ENCODE measurements at regions not wholly inside any gene's neighbourhood (a gene's known extent, or its start where the extent isn't known, plus 50 kb on each side); places are given as distances from the start of the nearest gene placed in this dataset.
"Not testable (repeated sequence)": the region's sequence is repeated elsewhere in the genome, so short reads cannot be mapped to it uniquely, and the experiment has no call there.

GRCh38 chr5:5781335-5781734 is 358.9 kb downstream of the ICE1 start:
- DNase-seq (ENCODE audit: low read depth in 3 of 3, low spot score in 2 of 3) = no peak

GRCh38 chr5:5780253-5780652 is 357.8 kb downstream of the ICE1 start:
- DNase-seq (ENCODE audit: low read depth in 3 of 3, low spot score in 2 of 3) = no peak

GRCh38 chr5:5777013-5777412 is 354.5 kb downstream of the ICE1 start:
- DNase-seq (ENCODE audit: low read depth in 3 of 3, low spot score in 2 of 3) = no peak

GRCh38 chr5:5772202-5772601 is 349.7 kb downstream of the ICE1 start:
- no peak for DNase-seq (ENCODE audit: low read depth in 3 of 3, low spot score in 2 of 3)

- DNase-seq (ENCODE audit: low read depth in 3 of 3, low spot score in 2 of 3) = no peak
Measured at GRCh38 chr5:5770825-5771224, 348.3 kb downstream of the ICE1 start.

- DNase-seq (ENCODE audit: low read depth in 3 of 3, low spot score in 2 of 3) = no peak
Measured at GRCh38 chr5:5767286-5767928, 344.9 kb downstream of the ICE1 start.

- DNase-seq (ENCODE audit: low read depth in 3 of 3, low spot score in 2 of 3) = no peak
Measured at GRCh38 chr5:5765066-5765850, 342.8 kb downstream of the ICE1 start.

- no peak for DNase-seq (ENCODE audit: low read depth in 3 of 3, low spot score in 2 of 3)
Measured at GRCh38 chr5:5764246-5764645, 341.8 kb downstream of the ICE1 start.

- DNase-seq (ENCODE audit: low read depth in 3 of 3, low spot score in 2 of 3) = no peak
Measured at GRCh38 chr5:5756762-5757161, 334.3 kb downstream of the ICE1 start.

GRCh38 chr5:5755888-5756287 is 333.4 kb downstream of the ICE1 start:
- no peak for DNase-seq (ENCODE audit: low read depth in 3 of 3, low spot score in 2 of 3)

- no peak for DNase-seq (ENCODE audit: low read depth in 3 of 3, low spot score in 2 of 3)
Measured at GRCh38 chr5:5752844-5753243, 330.4 kb downstream of the ICE1 start.

GRCh38 chr5:5751987-5752386 is 329.5 kb downstream of the ICE1 start:
- DNase-seq (ENCODE audit: low read depth in 3 of 3, low spot score in 2 of 3) = no peak

GRCh38 chr5:5751498-5751897 is 329.0 kb downstream of the ICE1 start:
- DNase-seq (ENCODE audit: low read depth in 3 of 3, low spot score in 2 of 3) = no peak

GRCh38 chr5:5741418-5741817 is 318.9 kb downstream of the ICE1 start:
- no peak for DNase-seq (ENCODE audit: low read depth in 3 of 3, low spot score in 2 of 3)

- DNase-seq (ENCODE audit: low read depth in 3 of 3, low spot score in 2 of 3) = no peak
Measured at GRCh38 chr5:5739490-5739945, 317.0 kb downstream of the ICE1 start.

- DNase-seq (ENCODE audit: low read depth in 3 of 3, low spot score in 2 of 3) = no peak
Measured at GRCh38 chr5:5738797-5739489, 316.5 kb downstream of the ICE1 start.

- DNase-seq (ENCODE audit: low read depth in 3 of 3, low spot score in 2 of 3) = no peak
Measured at GRCh38 chr5:5736007-5736406, 313.5 kb downstream of the ICE1 start.

- DNase-seq (ENCODE audit: low read depth in 3 of 3, low spot score in 2 of 3) = not testable (repeated sequence)
Measured at GRCh38 chr5:5733058-5733457, 310.6 kb downstream of the ICE1 start.

- no peak for DNase-seq (ENCODE audit: low read depth in 3 of 3, low spot score in 2 of 3)
Measured at GRCh38 chr5:5726401-5726800, 303.9 kb downstream of the ICE1 start.

GRCh38 chr5:5721881-5722280 is 299.4 kb downstream of the ICE1 start:
- no peak for DNase-seq (ENCODE audit: low read depth in 3 of 3, low spot score in 2 of 3)

- DNase-seq (ENCODE audit: low read depth in 3 of 3, low spot score in 2 of 3) = no peak
Measured at GRCh38 chr5:5719292-5719691, 296.8 kb downstream of the ICE1 start.

GRCh38 chr5:5716665-5717064 is 294.2 kb downstream of the ICE1 start:
- DNase-seq (ENCODE audit: low read depth in 3 of 3, low spot score in 2 of 3) = no peak
